Right lobe of liver (tissue), 6 donors: ENCODE measurements at regions not wholly inside any gene's neighbourhood (a gene's known extent, or its start where the extent isn't known, plus 50 kb on each side); places are given as distances from the start of the nearest gene placed in this dataset.

Experiments used
- ATAC-seq, 4 donors: fragments of 200-7000 bp; cut with Tn5 transposase; one replicate each; pipeline ENCODE4 v1.9.1; 2020; ENCODE audit warnings: mild to moderate bottlenecking in 4 of 4, moderate library complexity in 4 of 4
- DNase-seq, 3 donors: peaks; one replicate each; pipeline ENCODE4 v3.0.0-alpha.2; 2020
- H3K27ac ChIP-seq, 3 donors: fragments of 200-600 bp; one replicate each; pipeline ENCODE4 v1.8.0; 2022
- H3K27me3 ChIP-seq, 2 donors: fragments of 200-600 bp; one replicate each; pipeline ENCODE4 v1.8.0; 2022
- H3K36me3 ChIP-seq, 4 donors: fragments of 200-600 bp; sonication (generic) in 1 of 4; one replicate each; pipeline versions ENCODE4 v1.5.1 to v1.8.0; 2017 to 2022; ENCODE audit warnings: control low read depth in 1 of 4
- H3K4me1 ChIP-seq, 4 donors: fragments of 200-600 bp; sonication (generic) in 1 of 4; one replicate each; pipeline versions ENCODE4 v1.5.1 to v1.8.0; 2017 to 2022; ENCODE audit warnings: control low read depth in 1 of 4
- H3K4me3 ChIP-seq, 3 donors: fragments of 200-600 bp; one replicate each; pipeline ENCODE4 v1.8.0; 2022
- H3K9me3 ChIP-seq, 4 donors: fragments of 200-600 bp; sonication (generic) in 1 of 4; one replicate each; pipeline versions ENCODE4 v1.5.1 to v1.8.0; 2017 to 2022; ENCODE audit warnings: control low read depth in 1 of 4
- POLR2A ChIP-seq: fragments of 450-650 bp; IDR thresholded peaks from one replicate; pipeline ENCODE4 v1.6.1; 2017; ENCODE audit warnings: antibody characterized with exemption, mild to moderate bottlenecking
- WGBS: methylation state at CpG from one replicate; pipeline ENCODE4 v1.1.6; 2018; ENCODE audit warnings: low coverage, low lambda C conversion rate; ENCODE audit not compliant: insufficient coverage; ENCODE audit errors: missing lambda C conversion rate; 5-methylcytosine and 5-hydroxymethylcytosine counted together
- intact Hi-C, 2 donors: fragments of 100-400 bp; cut with DNase I; formaldehyde crosslinking; loops; one replicate each; pipeline versions ENCODE4 v1.11.2 to v1.14.1; 2022
- TF ChIP-seq, protein P1 (sequence below), 4 donors: fragments of 200-600 bp in 3 of 4; fragments of 450-650 bp in 1 of 4; IDR thresholded peaks; one replicate each; pipeline versions ENCODE4 v1.5.1 to v1.8.0; 2016 to 2022; ENCODE audit warnings: antibody characterized with exemption in 4 of 4, mild to moderate bottlenecking in 2 of 4
- donor health status: DM: no; HTN: yes; CAD: no.
- donor health status: DM: no; HTN: no; CAD: no.
- donor health status: DM: no; HTN: no; CAD: no.
- donor health status: DM: no; HTN: yes; CAD: no.
- donor health status: DM: no; HTN: yes; CAD: no.

DNA sequence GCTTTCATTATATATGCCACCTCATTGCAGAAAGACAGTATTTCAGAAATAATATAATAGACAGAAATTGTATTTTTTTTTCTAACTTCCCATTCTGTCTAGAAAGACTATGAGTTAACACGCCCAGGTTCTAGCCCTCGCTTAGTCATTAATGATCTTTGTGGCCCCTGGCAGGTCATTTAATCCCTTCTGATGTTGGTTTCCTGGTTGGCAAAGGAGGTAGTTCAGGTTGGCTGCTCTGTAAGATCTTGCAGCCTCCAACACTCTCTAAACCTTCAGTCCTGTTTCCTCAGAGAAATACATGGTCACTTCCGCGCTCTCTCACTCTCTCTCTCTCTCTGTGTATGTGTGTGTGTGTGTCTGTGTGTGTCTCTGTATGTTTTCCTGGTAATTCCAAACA, 156.3 kb upstream of the NOCT start:
- WGBS, result 89% methylated on average over 4 of the region's 4 CpGs
- no peaks in the 10 kb centered on the region for H3K27me3 ChIP-seq
- ATAC-seq (no peak), DNase-seq (no peak)
- H3K36me3 ChIP-seq, result no peaks in the 10 kb centered on the region
- intact Hi-C loops, result no loop called here
- no peak overlapping the region for H3K27ac ChIP-seq
- TF ChIP-seq, protein P1, sequence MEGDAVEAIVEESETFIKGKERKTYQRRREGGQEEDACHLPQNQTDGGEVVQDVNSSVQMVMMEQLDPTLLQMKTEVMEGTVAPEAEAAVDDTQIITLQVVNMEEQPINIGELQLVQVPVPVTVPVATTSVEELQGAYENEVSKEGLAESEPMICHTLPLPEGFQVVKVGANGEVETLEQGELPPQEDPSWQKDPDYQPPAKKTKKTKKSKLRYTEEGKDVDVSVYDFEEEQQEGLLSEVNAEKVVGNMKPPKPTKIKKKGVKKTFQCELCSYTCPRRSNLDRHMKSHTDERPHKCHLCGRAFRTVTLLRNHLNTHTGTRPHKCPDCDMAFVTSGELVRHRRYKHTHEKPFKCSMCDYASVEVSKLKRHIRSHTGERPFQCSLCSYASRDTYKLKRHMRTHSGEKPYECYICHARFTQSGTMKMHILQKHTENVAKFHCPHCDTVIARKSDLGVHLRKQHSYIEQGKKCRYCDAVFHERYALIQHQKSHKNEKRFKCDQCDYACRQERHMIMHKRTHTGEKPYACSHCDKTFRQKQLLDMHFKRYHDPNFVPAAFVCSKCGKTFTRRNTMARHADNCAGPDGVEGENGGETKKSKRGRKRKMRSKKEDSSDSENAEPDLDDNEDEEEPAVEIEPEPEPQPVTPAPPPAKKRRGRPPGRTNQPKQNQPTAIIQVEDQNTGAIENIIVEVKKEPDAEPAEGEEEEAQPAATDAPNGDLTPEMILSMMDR (IDR thresholded peaks at IDR 0.05), result no peak
- TF ChIP-seq POLR2A, result no peak
- H3K4me1 ChIP-seq, result no peaks in the 10 kb centered on the region
- H3K9me3 ChIP-seq, result no peaks in the 10 kb centered on the region
- no peak overlapping the region for H3K4me3 ChIP-seq

DNA sequence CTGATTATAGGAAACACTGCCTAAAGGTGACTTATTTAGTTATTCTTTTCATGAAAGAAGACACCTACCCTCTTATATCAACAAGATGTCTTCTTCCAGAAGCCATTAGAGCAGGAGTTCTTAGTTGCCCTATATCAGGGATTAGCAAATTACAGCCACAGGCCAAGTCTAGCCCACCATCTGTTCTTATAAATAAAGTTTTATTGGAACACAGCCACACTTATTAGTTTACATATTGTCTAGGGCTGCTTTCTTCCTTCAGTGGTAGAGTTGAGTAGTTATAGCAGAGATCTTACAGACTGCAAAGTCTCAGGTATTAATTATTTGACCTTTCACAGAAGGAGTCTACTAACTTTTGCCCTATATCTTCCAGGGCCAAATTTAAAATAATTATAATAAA, 157.2 kb upstream of the NOCT start:
- Histone ChIP-seq H3K36me3 (no peaks in the 10 kb centered on the region), H3K27ac (no peak overlapping the region), H3K4me3 (no peak overlapping the region), H3K9me3 (no peaks in the 10 kb centered on the region), H3K27me3 (no peaks in the 10 kb centered on the region), H3K4me1 (no peaks in the 10 kb centered on the region)
- intact Hi-C loops, result no loop called here
- TF ChIP-seq, protein P1 (IDR thresholded peaks at IDR 0.05), result no peak
- no peak for TF ChIP-seq POLR2A
- DNase-seq, result no peak
- ATAC-seq, result no peak

DNA sequence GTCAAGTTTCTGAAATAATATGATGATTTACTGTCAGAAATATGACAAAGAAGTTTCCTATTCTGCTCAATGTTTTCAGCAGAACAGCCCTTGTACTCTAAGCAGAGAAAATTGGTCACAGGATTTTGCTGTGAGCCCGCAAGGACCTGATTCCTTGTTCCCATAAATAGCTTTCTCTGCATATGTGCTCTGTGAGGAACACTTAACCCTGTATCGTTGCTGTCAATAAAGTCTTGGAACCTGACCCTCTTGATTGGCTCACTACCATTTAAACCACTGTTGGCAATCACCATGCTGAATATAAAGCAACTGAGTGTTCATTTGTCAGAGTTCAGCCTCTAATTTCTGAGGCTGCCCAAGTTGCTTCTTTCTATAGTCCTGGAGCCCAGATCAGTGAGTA, 158.2 kb upstream of the NOCT start:
- Histone ChIP-seq H3K4me3 (no peak overlapping the region), H3K9me3 (no peaks in the 10 kb centered on the region), H3K4me1 (no peaks in the 10 kb centered on the region), H3K36me3 (no peaks in the 10 kb centered on the region), H3K27ac (no peak overlapping the region), H3K27me3 (no peaks in the 10 kb centered on the region)
- ATAC-seq (no peak), DNase-seq (no peak)
- TF ChIP-seq POLR2A, result no peak
- TF ChIP-seq, protein P1 (IDR thresholded peaks at IDR 0.05), result no peak
- intact Hi-C loops, result no loop called here
- 76% methylated on average over 2 of the region's 2 CpGs for WGBS

DNA sequence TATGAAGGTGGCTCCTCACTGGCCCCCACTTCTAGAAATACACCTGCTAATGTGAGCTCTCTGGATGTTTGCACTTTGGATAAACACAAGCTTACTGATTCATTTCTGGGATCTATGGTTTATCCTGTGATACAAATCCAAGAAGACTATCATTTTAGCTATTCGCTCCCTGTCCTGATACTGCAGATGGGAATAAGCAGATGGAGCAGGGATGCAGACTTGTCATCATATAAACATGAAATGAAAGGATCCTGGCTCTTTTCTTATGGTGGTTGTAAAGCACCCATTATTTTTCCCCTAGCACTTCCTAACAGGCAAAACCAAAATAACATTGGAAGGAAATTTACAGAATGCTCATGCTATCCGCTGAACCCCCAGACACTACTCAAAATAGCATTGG, 162.9 kb upstream of the NOCT start:
- Histone ChIP-seq H3K27ac (no peak overlapping the region), H3K27me3 (no peaks in the 10 kb centered on the region), H3K36me3 (no peaks in the 10 kb centered on the region), H3K4me3 (no peak overlapping the region), H3K9me3 (no peaks in the 10 kb centered on the region), H3K4me1 (no peaks in the 10 kb centered on the region)
- TF ChIP-seq, protein P1 (IDR thresholded peaks at IDR 0.05), result no peak
- no peak for DNase-seq
- WGBS, result 64% methylated on average over 2 of the region's 2 CpGs
- no peak for ATAC-seq
- intact Hi-C loops, result no loop called here
